ENCODE measurements at regions not wholly inside any gene's neighbourhood (a gene's known extent, or its start where the extent isn't known, plus 50 kb on each side); places are given as distances from the start of the nearest gene placed in this dataset.

GRCh38 chr6:19616022-19616421 lies 221.1 kb upstream of the ID4 start (continued):
- TF ChIP-seq, protein P1, sequence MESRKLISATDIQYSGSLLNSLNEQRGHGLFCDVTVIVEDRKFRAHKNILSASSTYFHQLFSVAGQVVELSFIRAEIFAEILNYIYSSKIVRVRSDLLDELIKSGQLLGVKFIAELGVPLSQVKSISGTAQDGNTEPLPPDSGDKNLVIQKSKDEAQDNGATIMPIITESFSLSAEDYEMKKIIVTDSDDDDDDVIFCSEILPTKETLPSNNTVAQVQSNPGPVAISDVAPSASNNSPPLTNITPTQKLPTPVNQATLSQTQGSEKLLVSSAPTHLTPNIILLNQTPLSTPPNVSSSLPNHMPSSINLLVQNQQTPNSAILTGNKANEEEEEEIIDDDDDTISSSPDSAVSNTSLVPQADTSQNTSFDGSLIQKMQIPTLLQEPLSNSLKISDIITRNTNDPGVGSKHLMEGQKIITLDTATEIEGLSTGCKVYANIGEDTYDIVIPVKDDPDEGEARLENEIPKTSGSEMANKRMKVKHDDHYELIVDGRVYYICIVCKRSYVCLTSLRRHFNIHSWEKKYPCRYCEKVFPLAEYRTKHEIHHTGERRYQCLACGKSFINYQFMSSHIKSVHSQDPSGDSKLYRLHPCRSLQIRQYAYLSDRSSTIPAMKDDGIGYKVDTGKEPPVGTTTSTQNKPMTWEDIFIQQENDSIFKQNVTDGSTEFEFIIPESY (IDR thresholded peaks at IDR 0.05; ENCODE audit: borderline replicate concordance, low read depth), result no peak
- no peak for TF ChIP-seq RXRA (IDR thresholded peaks at IDR 0.05; ENCODE audit: borderline replicate concordance, low read depth)
- TF ChIP-seq CHD2 (IDR thresholded peaks at IDR 0.05; ENCODE audit: low read length, partially characterized antibody), result no peak
- TF ChIP-seq FOSL2 (IDR thresholded peaks at IDR 0.05; ENCODE audit: borderline replicate concordance, low read depth), result no peak
- TF ChIP-seq TAF1 (IDR thresholded peaks at IDR 0.05; ENCODE audit: borderline replicate concordance, low read depth, low read length), result no peak
- TF ChIP-seq, protein P2, sequence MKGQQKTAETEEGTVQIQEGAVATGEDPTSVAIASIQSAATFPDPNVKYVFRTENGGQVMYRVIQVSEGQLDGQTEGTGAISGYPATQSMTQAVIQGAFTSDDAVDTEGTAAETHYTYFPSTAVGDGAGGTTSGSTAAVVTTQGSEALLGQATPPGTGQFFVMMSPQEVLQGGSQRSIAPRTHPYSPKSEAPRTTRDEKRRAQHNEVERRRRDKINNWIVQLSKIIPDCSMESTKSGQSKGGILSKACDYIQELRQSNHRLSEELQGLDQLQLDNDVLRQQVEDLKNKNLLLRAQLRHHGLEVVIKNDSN (IDR thresholded peaks at IDR 0.05; ENCODE audit: borderline replicate concordance, low read depth), result no peak
- TF ChIP-seq NFIC (IDR thresholded peaks at IDR 0.05; ENCODE audit: borderline replicate concordance), result no peak
- no peak for TF ChIP-seq SIN3A (IDR thresholded peaks at IDR 0.05; ENCODE audit: borderline replicate concordance, low read depth, low read length)
- TF ChIP-seq GATA2 (CRISPR knock-in tag; IDR thresholded peaks at IDR 0.05), result no peak
- TF ChIP-seq USF2 (IDR thresholded peaks at IDR 0.05; ENCODE audit: borderline replicate concordance, low read depth, low read length), result no peak
- TF ChIP-seq EZH2phosphoT487 (IDR thresholded peaks at IDR 0.05; ENCODE audit: borderline replicate concordance, low read depth), result no peak

GRCh38 chr6:19632230-19632629 lies 204.9 kb upstream of the ID4 start:
- ChIA-PET POLR2A (no interaction called here), CTCF (no interaction called here)
- Histone ChIP-seq H3K4me1 (ENCODE audit: control insufficient read depth in 1 of 2, insufficient read depth in 2 of 2, low read depth in 1 of 2, low read length in 1 of 2) (no peaks in the 10 kb centered on the region; a peak in 1 of 4 replicates), H3K79me2 (ENCODE audit: insufficient read depth) (no peaks in the 10 kb centered on the region), H3K4me2 (no peak overlapping the region), H3K36me3 (replicated peaks in 1 of 2; ENCODE audit: control insufficient read depth in 1 of 2, insufficient read depth in 2 of 2, low read length in 1 of 2) (no peaks in the 10 kb centered on the region), H3F3A (replicated peaks; ENCODE audit: insufficient read depth) (no peaks in the 10 kb centered on the region), H3K4me3 (ENCODE audit: low read depth in 2 of 2, low read length in 1 of 2) (no peak overlapping the region), H2AFZ (ENCODE audit: low read depth) (peak overlapping the region; percentile 81), H3K9ac (no peak overlapping the region), H3K9me2 (no peaks in the 10 kb centered on the region), H3K27ac (ENCODE audit: low read depth in 2 of 2, low read length in 1 of 2) (no peak overlapping the region), H3K9me3 (no peaks in the 10 kb centered on the region; the same call in 1 of the 2 replicates), H3K27me3 (ENCODE audit: insufficient read depth) (no peaks in the 10 kb centered on the region), H4K20me1 (ENCODE audit: insufficient read depth) (no peaks in the 10 kb centered on the region)
- 22% methylated on average over 5 of the region's 5 CpGs for WGBS (ENCODE audit: low lambda C conversion rate)
- TF ChIP-seq EZH2phosphoT487 (IDR thresholded peaks at IDR 0.05; ENCODE audit: borderline replicate concordance, low read depth) (no peak), YY1 (IDR thresholded peaks at IDR 0.05; ENCODE audit: low read depth) (peak; percentile 50; the same call in 1 of the 2 replicates)
- no peak for DNase-seq
